Naive B cell (primary cell): ENCODE measurements at regions not wholly inside any gene's neighbourhood (a gene's known extent, or its start where the extent isn't known, plus 50 kb on each side); places are given as distances from the start of the nearest gene placed in this dataset.
"Not testable (repeated sequence)": the region's sequence is repeated elsewhere in the genome, so short reads cannot be mapped to it uniquely, and the experiment has no call there.

Experiments
- ATAC-seq, 2 donors: fragments of 150-1000 bp; cut with Tn5 transposase; 2 replicates each; pipeline ENCODE4 v1.10.0; 2021; ENCODE audit warnings: low read depth in 2 of 2, mild to moderate bottlenecking in 2 of 2, moderate library complexity in 2 of 2
- DNase-seq: peaks from one replicate; pipeline ENCODE4 v3.0.0; 2022
- H3K27ac Mint-ChIP-seq, 6 donors: one replicate each; pipeline ENCODE4 v1.8.0; 2020 to 2022; ENCODE audit warnings: mild to moderate bottlenecking in 6 of 6, mixed read lengths in 6 of 6, moderate library complexity in 5 of 6, inconsistent platforms in 2 of 6
- H3K27me3 Mint-ChIP-seq, 3 donors: one replicate each; pipeline ENCODE4 v1.8.0; 2021 to 2022; ENCODE audit warnings: mixed read lengths in 3 of 3, mild to moderate bottlenecking in 1 of 3
- H3K36me3 Mint-ChIP-seq, 2 donors: one replicate each; pipeline ENCODE4 v1.8.0; 2020 to 2022; ENCODE audit warnings: mixed read lengths in 2 of 2, inconsistent platforms in 1 of 2, mild to moderate bottlenecking in 1 of 2
- H3K4me1 Mint-ChIP-seq, 3 donors: one replicate each; pipeline ENCODE4 v1.8.0; 2020 to 2022; ENCODE audit warnings: mixed read lengths in 3 of 3, inconsistent platforms in 1 of 3, mild to moderate bottlenecking in 1 of 3, moderate library complexity in 1 of 3
- H3K4me3 Mint-ChIP-seq, 8 donors: one replicate each; pipeline ENCODE4 v1.8.0; 2020 to 2022; ENCODE audit warnings: mild to moderate bottlenecking in 8 of 8, mixed read lengths in 8 of 8, moderate library complexity in 8 of 8, inconsistent platforms in 2 of 8
- H3K9me3 Mint-ChIP-seq, 7 donors: one replicate each; pipeline ENCODE4 v1.8.0; 2020 to 2022; ENCODE audit warnings: mixed read lengths in 7 of 7, mild to moderate bottlenecking in 5 of 7, inconsistent platforms in 2 of 7, moderate library complexity in 1 of 7

DNA sequence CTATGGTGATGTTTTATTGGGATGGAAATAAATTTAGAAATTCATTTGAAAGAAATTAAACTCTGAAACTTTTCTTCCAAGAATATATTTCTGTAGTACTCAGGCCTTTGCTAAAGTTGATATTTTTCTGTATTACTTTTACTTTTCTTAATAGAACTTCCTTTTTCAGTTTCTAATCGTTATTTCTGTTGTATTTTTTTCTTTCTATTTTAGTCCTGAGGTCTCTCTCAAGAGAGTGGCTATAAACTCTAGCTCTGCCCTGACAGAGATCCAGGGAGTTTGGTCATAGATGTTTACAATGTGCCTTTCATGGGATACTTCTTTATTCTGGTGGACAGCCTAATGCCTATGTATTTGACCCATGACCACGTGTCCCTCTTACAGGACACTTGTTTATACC is 51.0 kb downstream of the OR2B6 start:
- peak; percentile 12 for DNase-seq
- Mint-ChIP-seq H3K9me3 (peaks cover 6 to 37% (median 10%) of the 10 kb centered on the region in 7 donors), H3K4me3 (peak overlapping the region; percentile 18 to 81 (median 68)), H3K27ac (peak overlapping the region; percentile 53 to 90 (median 84)), H3K4me1 (peaks cover 19 to 59% (median 27%) of the 10 kb centered on the region in 3 donors), H3K27me3 (peaks cover 0 to 12% (median 3%) of the 10 kb centered on the region in 3 donors), H3K36me3 (peaks cover 11 to 19% of the 10 kb centered on the region in 2 donors)
- ATAC-seq, result peak; percentile 32 to 37

- Mint-ChIP-seq H3K4me3 (peak overlapping the region in 3 of 8 donors; percentile 12 to 52 (median 12)), H3K36me3 (peaks cover 19 to 20% of the 10 kb centered on the region in 2 donors), H3K27ac (peak overlapping the region in 1 of 6 donors; percentile 20), H3K27me3 (peaks cover 3 to 12% (median 5%) of the 10 kb centered on the region in 3 donors), H3K4me1 (peaks cover 19 to 47% (median 23%) of the 10 kb centered on the region in 3 donors), H3K9me3 (peaks cover 5 to 37% (median 12%) of the 10 kb centered on the region in 7 donors)
- no peak for ATAC-seq
- DNase-seq, result no peak
Measured at GRCh38 chr6:28010526-28010925, 53.5 kb downstream of the OR2B6 start.

GRCh38 chr6:28011722-28012121 is 54.7 kb downstream of the OR2B6 start:
- H3K4me1 Mint-ChIP-seq, result peaks cover 19 to 40% (median 22%) of the 10 kb centered on the region in 3 donors
- DNase-seq (no peak), ATAC-seq (no peak)
- H3K27ac Mint-ChIP-seq, result peak overlapping the region in 1 of 6 donors; percentile 9
- H3K4me3 Mint-ChIP-seq, result peak overlapping the region in 3 of 8 donors; percentile 9 to 71 (median 52)
- H3K27me3 Mint-ChIP-seq, result peaks cover 0 to 16% (median 10%) of the 10 kb centered on the region in 3 donors
- H3K36me3 Mint-ChIP-seq, result peaks cover 19 to 20% of the 10 kb centered on the region in 2 donors
- peaks cover 5 to 37% (median 12%) of the 10 kb centered on the region in 7 donors for H3K9me3 Mint-ChIP-seq

DNA sequence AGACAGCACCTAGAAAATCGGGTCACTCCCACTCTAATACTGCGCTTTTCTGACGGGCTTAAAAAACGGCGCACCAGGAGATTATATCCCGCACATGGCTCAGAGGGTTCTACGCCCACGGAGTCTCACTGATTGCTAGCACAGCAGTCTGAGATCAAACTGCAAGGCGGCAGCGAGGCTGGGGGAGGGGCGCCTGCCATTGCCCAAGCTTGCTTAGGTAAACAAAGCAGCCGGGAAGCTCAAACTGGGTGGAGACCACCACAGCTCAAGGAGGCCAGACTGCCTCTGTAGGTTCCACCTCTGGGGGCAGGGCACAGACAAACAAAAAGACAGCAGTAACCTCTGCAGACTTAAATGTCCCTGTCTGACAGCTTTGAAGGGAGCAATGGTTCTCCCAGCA is 59.4 kb upstream of the ZNF165 start:
- not testable (repeated sequence) for ATAC-seq
- peaks cover 5 to 34% (median 22%) of the 10 kb centered on the region in 3 donors for H3K27me3 Mint-ChIP-seq

DNA sequence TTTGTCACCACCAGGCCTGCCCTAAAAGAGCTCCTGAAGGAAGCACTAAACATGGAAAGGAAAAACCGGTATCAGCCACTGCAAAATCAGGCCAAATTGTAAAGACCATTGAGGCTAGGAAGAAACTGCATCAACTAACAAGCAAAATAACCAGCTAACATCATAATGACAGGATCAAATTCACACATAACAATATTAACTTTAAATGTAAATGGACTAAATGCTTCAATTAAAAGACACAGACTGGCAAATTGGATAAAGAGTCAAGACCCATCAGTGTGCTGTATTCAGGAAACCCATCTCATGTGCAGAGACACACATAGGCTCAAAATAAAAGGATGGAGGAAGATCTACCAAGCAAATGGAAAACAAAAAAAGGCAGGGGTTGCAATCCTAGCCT is 57.7 kb upstream of the ZNF165 start:
- H3K36me3 Mint-ChIP-seq, H3K4me3 Mint-ChIP-seq, H3K27ac Mint-ChIP-seq, H3K4me1 Mint-ChIP-seq, ATAC-seq, DNase-seq: not testable (repeated sequence)
- peaks cover 6 to 28% (median 17%) of the 10 kb centered on the region in 3 donors for H3K27me3 Mint-ChIP-seq
- peaks cover 0 to 10% (median 2%) of the 10 kb centered on the region in 7 donors for H3K9me3 Mint-ChIP-seq

More for the DNA sequence above, 59.4 kb upstream of the ZNF165 start:
- not testable (repeated sequence) for H3K27ac Mint-ChIP-seq, H3K4me3 Mint-ChIP-seq, H3K4me1 Mint-ChIP-seq, H3K36me3 Mint-ChIP-seq, DNase-seq
- H3K9me3 Mint-ChIP-seq, result peaks cover 0 to 10% (median 2%) of the 10 kb centered on the region in 7 donors
